Trophoblast cell (in vitro differentiated cells and primary cell): ENCODE measurements at regions not wholly inside any gene's neighbourhood (a gene's known extent, or its start where the extent isn't known, plus 50 kb on each side); places are given as distances from the start of the nearest gene placed in this dataset.

ENCODE experiments used
- DNase-seq, 2 donors: peaks; one replicate each; pipeline ENCODE4 v3.0.0-alpha.2; 2016
- H2AFZ ChIP-seq: 2 replicates; pipeline ENCODE4 v1.6.1; 2013; ENCODE audit warnings: low read length, moderate library complexity, mild to moderate bottlenecking; ENCODE audit not compliant: insufficient read depth, poor library complexity
- H2AK5ac ChIP-seq: 2 replicates; pipeline ENCODE4 v1.6.1; 2013; ENCODE audit warnings: mild to moderate bottlenecking, low read length
- H2BK120ac ChIP-seq: 2 replicates; pipeline ENCODE4 v1.6.1; 2013; ENCODE audit warnings: low read length, mild to moderate bottlenecking, moderate library complexity; ENCODE audit not compliant: insufficient read depth, poor library complexity
- H2BK12ac ChIP-seq: 2 replicates; pipeline ENCODE4 v1.6.1; 2013; ENCODE audit warnings: mild to moderate bottlenecking, low read length, moderate library complexity
- H2BK5ac ChIP-seq: 2 replicates; pipeline ENCODE4 v1.6.1; 2013; ENCODE audit warnings: low read length, low read depth, moderate library complexity, mild to moderate bottlenecking; ENCODE audit not compliant: poor library complexity
- H3K14ac ChIP-seq: 2 replicates; pipeline ENCODE4 v1.6.1; 2013; ENCODE audit warnings: mild to moderate bottlenecking, low read length
- H3K18ac ChIP-seq: 2 replicates; pipeline ENCODE4 v1.6.1; 2013; ENCODE audit warnings: mild to moderate bottlenecking, low read length
- H3K23ac ChIP-seq: 2 replicates; pipeline ENCODE4 v1.6.1; 2013; ENCODE audit warnings: low read length
- H3K27ac ChIP-seq: 2 replicates; pipeline ENCODE4 v1.5.1; 2013; ENCODE audit warnings: low read depth, mild to moderate bottlenecking, inconsistent platforms, low read length, moderate library complexity
- H3K27me3 ChIP-seq: 2 replicates; pipeline ENCODE4 v1.6.1; 2013; ENCODE audit warnings: inconsistent platforms, mild to moderate bottlenecking, low read length, moderate library complexity; ENCODE audit not compliant: insufficient read depth
- H3K36me3 ChIP-seq, 2 experiments: 1 replicate in 1 of 2; 2 replicates in 1 of 2; pipeline ENCODE4 v1.6.1; 2013; ENCODE audit warnings: low read length in 2 of 2, mild to moderate bottlenecking in 2 of 2, moderate library complexity in 1 of 2; ENCODE audit not compliant: insufficient read depth in 2 of 2, control insufficient read depth in 1 of 2
- H3K4ac ChIP-seq: 2 replicates; pipeline ENCODE4 v1.6.1; 2013; ENCODE audit warnings: low read depth, mild to moderate bottlenecking, low read length, moderate library complexity
- H3K4me1 ChIP-seq, 2 experiments: 1 replicate in 1 of 2; 2 replicates in 1 of 2; pipeline ENCODE4 v1.6.1; 2013; ENCODE audit warnings: low read length in 2 of 2, mild to moderate bottlenecking in 2 of 2, moderate library complexity in 1 of 2; ENCODE audit not compliant: insufficient read depth in 2 of 2, control insufficient read depth in 1 of 2
- H3K4me2 ChIP-seq: 2 replicates; pipeline ENCODE4 v1.6.1; 2013; ENCODE audit warnings: inconsistent platforms, mild to moderate bottlenecking, low read length, moderate library complexity
- H3K4me3 ChIP-seq: 2 replicates; pipeline ENCODE4 v1.5.1; 2013; ENCODE audit warnings: mild to moderate bottlenecking, low read depth, low read length, inconsistent platforms
- H3K79me1 ChIP-seq: one replicate; pipeline ENCODE4 v1.6.1; 2013; ENCODE audit warnings: low read length
- H3K79me2 ChIP-seq: 2 replicates; pipeline ENCODE4 v1.6.1; 2013; ENCODE audit warnings: low read length, mild to moderate bottlenecking; ENCODE audit not compliant: control insufficient read depth, insufficient read depth, poor library complexity
- H3K9ac ChIP-seq: 2 replicates; pipeline ENCODE4 v1.6.1; 2013; ENCODE audit warnings: mild to moderate bottlenecking, low read length
- H3K9me3 ChIP-seq: 2 replicates; pipeline ENCODE4 v1.6.1; 2013; ENCODE audit warnings: low read depth, mild to moderate bottlenecking, control low read depth, inconsistent platforms, low read length; ENCODE audit not compliant: insufficient read depth
- H4K12ac ChIP-seq: 2 replicates; pipeline ENCODE4 v1.6.1; 2013; ENCODE audit warnings: low read depth, mild to moderate bottlenecking, low read length, moderate library complexity
- H4K8ac ChIP-seq: 2 replicates; pipeline ENCODE4 v1.6.1; 2013; ENCODE audit warnings: low read depth, mild to moderate bottlenecking, low read length, moderate library complexity
- H4K91ac ChIP-seq: one replicate; pipeline ENCODE4 v1.6.1; 2013; ENCODE audit warnings: low read depth, mild to moderate bottlenecking, low read length, moderate library complexity
- WGBS: extraction: QIAGEN DNeasy Blood & Tissue Kit; methylation state at CpG from one replicate; pipeline ENCODE4 v1.1.7; 2013; ENCODE audit warnings: missing lambda C conversion rate; ENCODE audit not compliant: insufficient read length, insufficient coverage; ENCODE audit errors: extremely low coverage; 5-methylcytosine and 5-hydroxymethylcytosine counted together

DNA sequence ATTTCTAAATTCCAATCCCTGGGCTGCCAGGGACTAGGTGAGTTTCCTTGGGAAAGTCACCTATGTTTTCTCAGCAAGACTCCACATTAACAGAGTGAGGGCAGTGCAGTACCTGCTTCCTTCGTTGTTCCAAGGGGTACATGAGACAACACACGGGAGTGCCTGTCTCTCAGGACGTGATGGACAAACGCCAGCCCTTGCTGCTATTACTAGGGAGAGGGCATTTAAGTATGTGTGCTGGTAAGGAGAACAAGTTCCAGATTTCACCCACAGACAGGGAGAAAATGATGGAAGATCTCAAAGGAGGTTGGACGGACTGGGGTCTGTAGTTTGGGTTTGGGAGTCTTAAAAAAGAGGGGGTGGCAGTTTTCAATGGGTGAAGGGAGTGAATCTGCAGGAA, 195.7 kb downstream of the HERPUD2 start:
- Histone ChIP-seq H3K4ac (no peak overlapping the region), H2AK5ac (no peak overlapping the region), H2BK5ac (no peak overlapping the region), H3K23ac (no peak overlapping the region), H3K27ac (no peak overlapping the region), H3K4me3 (no peak overlapping the region), H2BK12ac (no peak overlapping the region), H4K8ac (no peak overlapping the region), H3K4me2 (no peak overlapping the region), H3K27me3 (no peaks in the 10 kb centered on the region), H3K18ac (no peak overlapping the region), H3K79me2 (no peaks in the 10 kb centered on the region), H3K79me1 (peaks cover 6% of the 10 kb centered on the region), H2BK120ac (no peak overlapping the region), H4K12ac (no peak overlapping the region), H2AFZ (no peak overlapping the region), H3K36me3 (no peaks in the 10 kb centered on the region), H4K91ac (no peak overlapping the region), H3K14ac (no peak overlapping the region), H3K4me1 (peaks cover 5 to 7% of the 10 kb centered on the region in 2 experiments), H3K9ac (no peak overlapping the region), H3K9me3 (no peaks in the 10 kb centered on the region)
- WGBS: no CpG with 5 or more reads among the region's 5 CpGs
- no peak for DNase-seq

DNA sequence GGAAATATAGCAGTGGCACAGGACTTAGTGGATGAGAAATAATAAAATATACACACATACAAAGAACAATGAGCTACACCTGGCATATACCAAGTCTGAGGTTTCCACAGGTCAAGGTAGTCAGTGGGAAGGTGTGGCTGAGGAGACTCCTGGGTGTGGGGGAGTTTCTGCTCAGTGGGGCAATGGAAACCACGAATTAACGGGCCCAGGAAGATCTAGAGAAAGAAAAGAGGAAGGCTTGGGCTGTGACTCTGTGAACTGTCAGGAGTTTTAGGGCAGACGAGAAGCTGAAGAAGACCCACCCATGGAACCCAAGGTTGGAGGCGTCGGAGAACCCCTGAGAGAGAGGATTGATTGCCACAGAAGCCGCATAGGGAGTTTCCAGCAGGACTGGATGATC, 196.5 kb downstream of the HERPUD2 start:
- no peak overlapping the region for H3K4me2 ChIP-seq
- no peak overlapping the region for H4K8ac ChIP-seq
- no peak overlapping the region for H4K91ac ChIP-seq
- H2BK5ac ChIP-seq: no peak overlapping the region
- H4K12ac ChIP-seq: no peak overlapping the region
- H3K27me3 ChIP-seq: no peaks in the 10 kb centered on the region
- H3K9me3 ChIP-seq: no peaks in the 10 kb centered on the region
- H3K4me1 ChIP-seq: peaks cover 0 to 2% of the 10 kb centered on the region in 2 experiments
- H3K18ac ChIP-seq: no peak overlapping the region
- H2BK120ac ChIP-seq: no peak overlapping the region
- H3K79me2 ChIP-seq: no peaks in the 10 kb centered on the region
- H2AK5ac ChIP-seq: peak overlapping the region; percentile 56
- no peak overlapping the region for H2AFZ ChIP-seq
- H3K23ac ChIP-seq: no peak overlapping the region
- no peaks in the 10 kb centered on the region for H3K36me3 ChIP-seq
- peak overlapping the region; percentile 85 for H2BK12ac ChIP-seq
- H3K14ac ChIP-seq: no peak overlapping the region
- peaks cover 2% of the 10 kb centered on the region for H3K79me1 ChIP-seq
- DNase-seq: no peak
- no peak overlapping the region for H3K9ac ChIP-seq
- WGBS: no CpG with 5 or more reads among the region's 6 CpGs
- H3K4ac ChIP-seq: no peak overlapping the region
- H3K27ac ChIP-seq: no peak overlapping the region
- H3K4me3 ChIP-seq: no peak overlapping the region

DNA sequence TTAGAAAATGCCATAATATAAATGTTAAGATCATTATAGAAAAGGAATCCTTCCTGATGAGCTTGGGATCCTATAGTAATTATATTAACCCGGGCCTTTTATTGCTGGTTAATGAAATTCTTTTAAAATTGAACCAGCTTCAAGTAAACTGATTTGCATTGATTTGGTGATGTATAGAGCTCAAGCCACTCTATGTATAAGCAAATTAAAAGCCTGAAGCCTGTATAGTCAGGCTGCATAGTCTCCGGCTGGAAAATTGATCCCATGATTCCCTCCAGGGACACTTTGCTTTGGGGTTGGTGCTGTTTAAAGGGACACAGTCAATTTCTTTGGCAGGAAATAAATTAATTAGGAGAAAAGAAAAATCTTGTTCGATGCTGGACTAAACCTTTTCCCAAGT, 199.1 kb downstream of the HERPUD2 start:
- Histone ChIP-seq H4K12ac (no peak overlapping the region), H3K4me3 (no peak overlapping the region), H4K91ac (no peak overlapping the region), H3K4me1 (peaks cover 8% of the 10 kb centered on the region in 2 experiments), H3K4me2 (no peak overlapping the region), H2BK5ac (no peak overlapping the region), H3K79me1 (peaks cover 7% of the 10 kb centered on the region), H3K9me3 (no peaks in the 10 kb centered on the region), H2BK12ac (no peak overlapping the region), H4K8ac (no peak overlapping the region), H3K36me3 (no peaks in the 10 kb centered on the region), H3K27me3 (no peaks in the 10 kb centered on the region), H3K79me2 (peaks cover 2% of the 10 kb centered on the region), H3K27ac (no peak overlapping the region), H2AK5ac (no peak overlapping the region), H2AFZ (no peak overlapping the region), H3K23ac (no peak overlapping the region), H3K14ac (no peak overlapping the region), H3K9ac (no peak overlapping the region), H2BK120ac (no peak overlapping the region), H3K4ac (no peak overlapping the region), H3K18ac (no peak overlapping the region)
- no peak for DNase-seq
- no CpG with 5 or more reads among the region's 3 CpGs for whole genome bisulfite sequencing

DNA sequence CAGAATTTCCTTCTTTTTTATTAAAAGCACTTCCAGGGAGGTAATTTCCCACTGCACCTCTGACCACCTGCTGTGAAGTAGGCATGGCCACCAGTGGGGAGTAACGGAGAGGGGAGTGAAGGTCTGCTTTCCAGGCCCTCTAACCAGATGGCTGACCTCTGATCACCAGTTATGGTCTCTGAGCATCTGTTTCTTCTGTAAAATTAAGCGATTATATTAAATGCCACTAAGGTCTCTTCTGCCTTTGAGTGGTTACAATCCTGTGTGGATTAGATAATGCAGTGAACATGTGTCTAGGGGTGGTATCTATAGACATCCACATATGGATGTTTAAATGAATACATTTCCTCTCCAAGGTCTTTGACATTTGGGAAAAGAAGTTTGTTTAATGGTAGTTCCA, 199.6 kb downstream of the HERPUD2 start:
- Histone ChIP-seq H2AFZ (no peak overlapping the region), H3K4ac (no peak overlapping the region), H3K9me3 (no peaks in the 10 kb centered on the region), H3K14ac (no peak overlapping the region), H3K79me2 (peaks cover 2% of the 10 kb centered on the region), H4K91ac (no peak overlapping the region), H3K9ac (no peak overlapping the region), H3K27ac (no peak overlapping the region), H4K8ac (no peak overlapping the region), H3K4me2 (no peak overlapping the region), H2BK12ac (no peak overlapping the region), H3K27me3 (no peaks in the 10 kb centered on the region), H2AK5ac (no peak overlapping the region), H3K4me3 (no peak overlapping the region), H2BK120ac (no peak overlapping the region), H3K36me3 (no peaks in the 10 kb centered on the region), H3K4me1 (peaks cover 8% of the 10 kb centered on the region in 2 experiments), H4K12ac (no peak overlapping the region), H3K23ac (no peak overlapping the region), H3K18ac (no peak overlapping the region), H3K79me1 (peaks cover 7% of the 10 kb centered on the region), H2BK5ac (no peak overlapping the region)
- DNase-seq: no peak
- no CpG with 5 or more reads among the region's 2 CpGs for WGBS
